A673 (cell line): ENCODE measurements at regions not wholly inside any gene's neighbourhood (a gene's known extent, or its start where the extent isn't known, plus 50 kb on each side); places are given as distances from the start of the nearest gene placed in this dataset.

Experiments
- CTCF ChIP-seq: fragments of 300-800, 200-600 bp; sonication (generic); conservative IDR thresholded peaks from 2 replicates; pipeline ENCODE4 v1.5.1; 2017; ENCODE audit warnings: low read depth, mild to moderate bottlenecking, antibody characterized with exemption, low read length, moderate library complexity, mixed read lengths
- EZH2 ChIP-seq: fragments of 200-600 bp; sonication (generic); IDR thresholded peaks from 2 replicates; pipeline ENCODE4 v1.6.1; 2017; ENCODE audit warnings: borderline replicate concordance, low read depth, mild to moderate bottlenecking, mixed read lengths, antibody characterized with exemption, low read length; ENCODE audit not compliant: poor library complexity, severe bottlenecking

- TF ChIP-seq CTCF (no peak), EZH2 (no peak)
Measured at GRCh38 chr10:20958764-20959163, 61.7 kb upstream of the NEBL start.
